HFF-Myc (cell line): ENCODE measurements at regions not wholly inside any gene's neighbourhood (a gene's known extent, or its start where the extent isn't known, plus 50 kb on each side); places are given as distances from the start of the nearest gene placed in this dataset.

ENCODE experiments used
- DNase-seq: peaks from one replicate; pipeline ENCODE4 v3.0.0-alpha.2; 2011; ENCODE audit warnings: low read depth; ENCODE audit errors: extremely low read depth
- H3K4me3 ChIP-seq: replicated peaks from 2 replicates; pipeline ENCODE4 v1.5.1; 2011; ENCODE audit warnings: low read depth, mild to moderate bottlenecking, control low read depth, low read length
- TF ChIP-seq, protein P1 (sequence below): IDR thresholded peaks from 2 replicates; pipeline ENCODE4 v1.5.1; 2012; ENCODE audit warnings: mild to moderate bottlenecking, low read depth, low read length, control low read depth; ENCODE audit errors: missing control alignments

DNA sequence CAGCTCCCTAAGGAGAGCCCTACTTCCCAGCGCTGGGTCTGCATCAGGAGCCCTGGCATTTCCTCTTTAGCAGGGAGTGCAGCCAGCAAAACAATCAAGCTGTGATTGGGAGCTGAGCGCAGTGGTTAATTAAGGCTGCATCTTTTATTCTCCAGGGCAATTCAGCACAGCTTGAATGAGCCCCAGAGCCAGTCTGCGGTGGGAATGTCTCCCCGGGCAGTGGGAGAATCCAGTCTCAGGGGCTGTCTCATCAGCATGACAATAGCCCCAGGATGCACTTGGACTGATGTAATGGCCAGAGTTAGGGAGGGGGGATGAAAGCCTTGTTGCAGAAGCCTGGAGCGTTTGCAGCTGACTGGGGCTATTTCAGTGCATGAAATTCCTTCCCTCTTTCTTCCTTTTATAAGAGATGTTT lies 292.6 kb upstream of the SOX9 start:
- DNase-seq: no peak
- no peak overlapping the region for H3K4me3 ChIP-seq
- TF ChIP-seq, protein P1, sequence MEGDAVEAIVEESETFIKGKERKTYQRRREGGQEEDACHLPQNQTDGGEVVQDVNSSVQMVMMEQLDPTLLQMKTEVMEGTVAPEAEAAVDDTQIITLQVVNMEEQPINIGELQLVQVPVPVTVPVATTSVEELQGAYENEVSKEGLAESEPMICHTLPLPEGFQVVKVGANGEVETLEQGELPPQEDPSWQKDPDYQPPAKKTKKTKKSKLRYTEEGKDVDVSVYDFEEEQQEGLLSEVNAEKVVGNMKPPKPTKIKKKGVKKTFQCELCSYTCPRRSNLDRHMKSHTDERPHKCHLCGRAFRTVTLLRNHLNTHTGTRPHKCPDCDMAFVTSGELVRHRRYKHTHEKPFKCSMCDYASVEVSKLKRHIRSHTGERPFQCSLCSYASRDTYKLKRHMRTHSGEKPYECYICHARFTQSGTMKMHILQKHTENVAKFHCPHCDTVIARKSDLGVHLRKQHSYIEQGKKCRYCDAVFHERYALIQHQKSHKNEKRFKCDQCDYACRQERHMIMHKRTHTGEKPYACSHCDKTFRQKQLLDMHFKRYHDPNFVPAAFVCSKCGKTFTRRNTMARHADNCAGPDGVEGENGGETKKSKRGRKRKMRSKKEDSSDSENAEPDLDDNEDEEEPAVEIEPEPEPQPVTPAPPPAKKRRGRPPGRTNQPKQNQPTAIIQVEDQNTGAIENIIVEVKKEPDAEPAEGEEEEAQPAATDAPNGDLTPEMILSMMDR: no peak

DNA sequence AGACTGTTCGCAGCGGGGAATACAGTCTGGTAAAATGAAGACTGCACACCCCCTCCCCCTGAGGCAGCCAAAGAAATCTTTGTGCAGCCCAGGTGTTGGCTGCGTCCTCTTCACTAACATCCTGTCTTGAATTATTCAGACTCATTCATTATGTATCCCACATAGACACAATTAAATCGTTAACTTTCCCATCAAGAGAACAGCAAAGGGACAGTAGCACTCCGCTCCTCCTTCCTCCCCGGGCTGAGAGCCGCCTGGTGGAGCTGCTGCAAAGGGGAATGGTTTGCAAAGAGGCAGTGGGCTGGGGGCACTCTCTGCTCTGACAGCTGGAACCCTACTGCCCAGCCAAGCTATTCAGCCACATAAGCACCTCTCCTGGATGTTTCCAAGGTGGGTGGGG lies 290.0 kb upstream of the SOX9 start:
- TF ChIP-seq, protein P1: no peak
- no peak overlapping the region for H3K4me3 ChIP-seq

DNA sequence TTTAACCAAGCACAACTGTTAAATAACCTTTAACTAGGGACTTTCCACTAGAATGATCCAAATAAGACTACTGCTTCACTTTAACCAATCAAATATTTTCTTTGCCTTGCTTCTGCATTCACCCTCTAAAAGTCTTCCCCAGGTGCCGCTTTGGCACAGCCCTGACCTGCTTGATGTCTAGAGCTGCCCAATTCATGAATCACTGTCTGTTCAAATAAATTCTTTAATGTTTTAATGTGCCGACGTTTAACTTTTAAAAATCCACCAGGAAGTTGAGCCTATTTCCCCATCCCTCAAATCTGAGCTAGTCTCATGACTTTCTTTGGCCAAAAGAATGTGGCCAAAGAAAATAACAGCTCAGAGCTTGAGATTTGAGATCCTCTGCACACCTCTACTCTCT lies 277.8 kb upstream of the SOX9 start:
- no peak for DNase-seq
- H3K4me3 ChIP-seq: no peak overlapping the region
- TF ChIP-seq, protein P1: no peak

More for the DNA sequence above, 290.0 kb upstream of the SOX9 start:
- DNase-seq: no peak

DNA sequence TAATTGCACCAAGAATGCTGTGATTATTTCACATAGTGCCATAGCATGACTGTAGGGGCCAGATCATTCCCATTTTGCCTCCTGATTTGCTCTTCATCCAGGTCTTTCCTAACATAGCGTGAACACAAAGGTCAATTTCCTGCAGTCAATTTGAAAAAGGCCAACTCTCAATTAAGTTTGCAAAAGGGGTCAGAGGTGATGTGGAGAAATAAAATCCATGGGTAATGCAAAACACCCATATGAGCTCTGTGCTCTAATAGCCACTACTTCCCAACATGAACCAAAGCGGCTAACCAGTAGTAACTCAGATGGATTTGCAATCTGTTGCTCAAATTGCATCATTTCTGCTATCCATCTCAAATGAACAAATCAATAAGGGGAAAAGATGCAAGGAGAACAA lies 275.5 kb upstream of the SOX9 start:
- no peak overlapping the region for H3K4me3 ChIP-seq
- TF ChIP-seq, protein P1: no peak
- DNase-seq: no peak

DNA sequence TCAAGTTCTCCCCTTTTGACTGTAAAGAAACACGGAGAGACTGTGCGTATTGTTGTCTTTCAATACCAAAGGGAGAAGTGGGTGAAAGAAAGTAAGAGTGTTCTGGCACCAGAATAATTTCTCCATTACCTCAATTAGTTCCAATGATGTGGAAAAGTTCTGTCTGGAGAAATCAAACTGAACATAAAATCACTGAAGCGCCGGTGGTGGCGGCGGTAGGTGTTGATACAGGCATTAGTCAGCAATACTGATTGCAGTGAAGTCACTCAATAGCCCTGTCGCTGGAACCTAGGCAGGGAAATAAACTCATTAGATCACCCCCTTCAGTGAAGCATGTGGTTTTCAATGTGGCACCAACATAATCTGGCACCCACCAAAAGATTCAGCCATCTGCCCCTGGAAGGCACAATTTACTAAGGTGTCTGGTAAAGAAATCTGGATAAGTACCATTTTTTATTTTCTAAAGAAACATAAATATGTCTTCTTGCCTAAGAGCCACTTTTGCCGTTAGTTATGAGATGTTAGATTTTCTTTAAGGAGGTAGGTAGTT lies 274.2 kb upstream of the SOX9 start:
- no peak overlapping the region for H3K4me3 ChIP-seq
- DNase-seq: no peak
- TF ChIP-seq, protein P1: no peak

DNA sequence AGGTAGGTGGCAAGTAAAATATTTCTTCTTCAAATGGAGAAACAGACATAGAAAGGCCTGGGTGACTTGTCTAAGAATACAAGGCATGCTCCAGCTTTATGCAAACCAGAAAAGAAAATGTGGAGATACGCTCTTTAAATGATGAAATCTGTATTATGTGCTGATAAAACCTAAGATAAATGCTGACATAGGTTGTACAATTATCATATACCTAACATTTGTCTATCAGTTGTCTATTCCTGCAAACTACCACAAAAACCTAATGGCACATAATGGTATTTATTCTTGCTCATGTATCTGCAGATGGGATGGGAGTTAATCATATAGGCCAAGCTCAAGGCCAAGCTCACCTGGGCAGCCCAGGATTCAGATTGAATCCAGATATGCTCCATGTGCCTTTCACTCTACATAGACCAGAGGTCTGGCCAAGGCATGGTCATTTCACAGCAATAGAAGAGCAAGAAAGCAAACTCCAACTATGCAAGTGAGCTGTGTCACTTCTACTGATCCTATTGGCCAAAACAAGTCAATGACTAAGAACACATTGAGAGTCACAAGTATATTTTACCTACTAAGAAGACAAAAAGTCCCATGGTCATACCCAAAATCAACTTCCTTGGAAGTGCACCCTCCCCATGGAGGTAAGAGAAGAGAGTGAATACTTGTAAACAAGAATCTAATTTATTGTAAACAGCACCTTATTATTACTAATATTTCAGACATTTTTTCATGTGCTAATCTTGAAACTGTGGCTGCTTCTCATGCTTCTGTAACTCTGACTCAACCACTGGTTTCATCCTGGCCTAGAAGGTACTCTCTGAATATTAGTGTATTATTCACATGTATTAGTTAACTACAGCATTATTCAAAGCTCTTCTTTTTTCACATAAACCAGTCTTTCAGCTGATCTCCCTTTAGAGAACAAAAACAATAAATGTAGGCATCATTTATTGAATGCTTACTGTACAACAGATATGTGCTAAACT lies 270.7 kb upstream of the SOX9 start:
- H3K4me3 ChIP-seq: no peak overlapping the region
- no peak for DNase-seq
- TF ChIP-seq, protein P1: no peak
